ENCODE measurements at regions not wholly inside any gene's neighbourhood (a gene's known extent, or its start where the extent isn't known, plus 50 kb on each side); places are given as distances from the start of the nearest gene placed in this dataset.
"Not testable (repeated sequence)": the region's sequence is repeated elsewhere in the genome, so short reads cannot be mapped to it uniquely, and the experiment has no call there.

GRCh38 chr5:130836729-130837649 lies 328.1 kb downstream of the HINT1 start:
- DNase-seq (ENCODE audit: low read depth): peak; percentile 1

GRCh38 chr5:130817598-130818384 lies 347.3 kb downstream of the HINT1 start:
- DNase-seq (ENCODE audit: low read depth): not testable (repeated sequence)

GRCh38 chr5:130815246-130815645 lies 349.8 kb downstream of the HINT1 start:
- DNase-seq (ENCODE audit: low read depth): no peak

GRCh38 chr5:130808691-130809090 lies 356.4 kb downstream of the HINT1 start:
- no peak for DNase-seq (ENCODE audit: low read depth)

- DNase-seq (ENCODE audit: low read depth): no peak
Observed at GRCh38 chr5:130805648-130806047, 359.4 kb downstream of the HINT1 start.

- no peak for DNase-seq (ENCODE audit: low read depth)
Observed at GRCh38 chr5:130805036-130805435, 360.0 kb downstream of the HINT1 start.

- no peak for DNase-seq (ENCODE audit: low read depth)
Observed at GRCh38 chr5:130801963-130802362, 363.1 kb downstream of the HINT1 start.

- DNase-seq (ENCODE audit: low read depth): no peak
Observed at GRCh38 chr5:130799015-130799414, 366.0 kb downstream of the HINT1 start.

- DNase-seq (ENCODE audit: low read depth): no peak
Observed at GRCh38 chr5:130797303-130797702, 367.8 kb downstream of the HINT1 start.

GRCh38 chr5:130796902-130797301 lies 368.2 kb downstream of the HINT1 start:
- no peak for DNase-seq (ENCODE audit: low read depth)

GRCh38 chr5:130796032-130796431 lies 369.0 kb downstream of the HINT1 start:
- DNase-seq (ENCODE audit: low read depth): no peak

GRCh38 chr5:130795037-130795436 lies 370.0 kb downstream of the HINT1 start:
- no peak for DNase-seq (ENCODE audit: low read depth)

- no peak for DNase-seq (ENCODE audit: low read depth)
Observed at GRCh38 chr5:130777794-130778193, 387.3 kb downstream of the HINT1 start.

GRCh38 chr5:130773813-130774212 lies 391.2 kb downstream of the HINT1 start:
- peak; percentile 18 for DNase-seq (ENCODE audit: low read depth)

- no peak for DNase-seq (ENCODE audit: low read depth)
Observed at GRCh38 chr5:130762031-130762430, 403.0 kb downstream of the HINT1 start.

GRCh38 chr5:130759061-130759460 lies 406.0 kb downstream of the HINT1 start:
- no peak for DNase-seq (ENCODE audit: low read depth)

GRCh38 chr5:130747556-130747955 lies 417.5 kb downstream of the HINT1 start:
- DNase-seq (ENCODE audit: low read depth): no peak

- DNase-seq (ENCODE audit: low read depth): not testable (repeated sequence)
Observed at GRCh38 chr5:130746641-130747040, 418.4 kb downstream of the HINT1 start.

- DNase-seq (ENCODE audit: low read depth): no peak
Observed at GRCh38 chr5:130743092-130743491, 422.0 kb downstream of the HINT1 start.

GRCh38 chr5:130740047-130740569 lies 424.9 kb downstream of the HINT1 start:
- DNase-seq (ENCODE audit: low read depth): no peak

- no peak for DNase-seq (ENCODE audit: low read depth)
Observed at GRCh38 chr5:130731839-130732238, 433.2 kb downstream of the HINT1 start.

GRCh38 chr5:130729541-130729940 lies 435.5 kb downstream of the HINT1 start:
- DNase-seq (ENCODE audit: low read depth): no peak

- no peak for DNase-seq (ENCODE audit: low read depth)
Observed at GRCh38 chr5:130727830-130728229, 437.2 kb downstream of the HINT1 start.
